ENCODE measurements at regions not wholly inside any gene's neighbourhood (a gene's known extent, or its start where the extent isn't known, plus 50 kb on each side); places are given as distances from the start of the nearest gene placed in this dataset.

GRCh38 chr15:53305101-53305500 lies 454.4 kb downstream of the WDR72 start:
- TF ChIP-seq CTCF (conservative IDR thresholded peaks at IDR 0.05): no peak

GRCh38 chr15:53297828-53298227 lies 461.6 kb downstream of the WDR72 start:
- H3K27ac ChIP-seq: no peak overlapping the region
- TF ChIP-seq ZFX (IDR thresholded peaks at IDR 0.05) (no peak), CTCF (conservative IDR thresholded peaks at IDR 0.05) (no peak)

More at GRCh38 chr15:53305101-53305500, 454.4 kb downstream of the WDR72 start:
- H3K27ac ChIP-seq: no peak overlapping the region

GRCh38 chr15:53296603-53297002 lies 462.9 kb downstream of the WDR72 start:
- TF ChIP-seq ZFX (IDR thresholded peaks at IDR 0.05) (no peak), CTCF (conservative IDR thresholded peaks at IDR 0.05) (no peak)
- no peak overlapping the region for H3K27ac ChIP-seq

GRCh38 chr15:53295574-53295973 lies 463.9 kb downstream of the WDR72 start:
- TF ChIP-seq CTCF (conservative IDR thresholded peaks at IDR 0.05) (no peak), ZFX (IDR thresholded peaks at IDR 0.05) (no peak)
- no peak overlapping the region for H3K27ac ChIP-seq

GRCh38 chr15:53288542-53288941 lies 470.9 kb downstream of the WDR72 start:
- TF ChIP-seq CTCF (conservative IDR thresholded peaks at IDR 0.05) (no peak), ZFX (IDR thresholded peaks at IDR 0.05) (no peak)
- H3K27ac ChIP-seq: no peak overlapping the region

- no peak overlapping the region for H3K27ac ChIP-seq
- TF ChIP-seq CTCF (conservative IDR thresholded peaks at IDR 0.05): no peak
- no peak for TF ChIP-seq ZFX (IDR thresholded peaks at IDR 0.05)
Measured at GRCh38 chr15:53274630-53275029, 484.5 kb upstream of the ONECUT1 start.

- no peak overlapping the region for H3K27ac ChIP-seq
- TF ChIP-seq CTCF (conservative IDR thresholded peaks at IDR 0.05): no peak
- TF ChIP-seq ZFX (IDR thresholded peaks at IDR 0.05): no peak
Measured at GRCh38 chr15:53272116-53272515, 482.0 kb upstream of the ONECUT1 start.

All from C4-2B (cell line).